Astrocyte (in vitro differentiated cells and primary cell): ENCODE measurements at regions not wholly inside any gene's neighbourhood (a gene's known extent, or its start where the extent isn't known, plus 50 kb on each side); places are given as distances from the start of the nearest gene placed in this dataset.

Experiments
- EZH2 ChIP-seq: IDR thresholded peaks from 2 replicates; pipeline ENCODE4 v1.6.1; 2012; ENCODE audit warnings: mild to moderate bottlenecking, low read length, inconsistent platforms; ENCODE audit not compliant: insufficient read depth
- TF ChIP-seq, protein P1 (sequence below): IDR thresholded peaks from 2 replicates; pipeline ENCODE4 v1.5.1; 2011; ENCODE audit warnings: low read depth, mild to moderate bottlenecking, inconsistent platforms, low read length, moderate library complexity; ENCODE audit not compliant: insufficient read depth

DNA sequence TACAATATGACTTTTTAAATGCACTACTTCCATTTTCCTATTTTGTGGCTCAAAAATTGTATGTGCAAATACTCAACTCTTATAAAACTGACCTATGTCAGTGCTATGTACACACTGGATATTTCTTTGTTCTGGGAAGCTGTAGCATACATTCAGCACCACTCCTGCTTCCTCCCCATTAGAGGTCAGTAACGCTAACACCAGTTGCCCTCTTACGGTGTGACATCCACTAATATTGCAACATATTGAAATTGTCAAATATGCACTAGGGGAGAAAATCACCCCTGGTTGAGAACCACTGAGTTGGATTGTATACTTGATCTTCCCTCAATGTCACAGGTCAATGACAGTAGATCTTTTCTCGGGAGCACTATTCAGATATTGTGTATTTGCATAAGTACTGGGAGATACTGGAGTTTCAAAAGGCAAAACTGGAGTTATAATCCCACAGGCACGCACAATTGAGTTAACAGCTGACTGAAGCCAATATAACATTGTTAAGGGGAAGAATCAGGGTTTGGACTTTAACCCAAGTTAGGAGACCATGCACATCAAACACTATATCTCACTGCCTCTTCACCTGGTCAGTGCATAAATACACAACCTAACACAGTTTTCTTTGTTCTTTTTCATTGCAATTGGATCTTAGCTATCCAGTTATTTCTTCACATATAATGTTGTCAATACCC, 1276.5 kb upstream of the MIR17HG start:
- TF ChIP-seq, protein P1, sequence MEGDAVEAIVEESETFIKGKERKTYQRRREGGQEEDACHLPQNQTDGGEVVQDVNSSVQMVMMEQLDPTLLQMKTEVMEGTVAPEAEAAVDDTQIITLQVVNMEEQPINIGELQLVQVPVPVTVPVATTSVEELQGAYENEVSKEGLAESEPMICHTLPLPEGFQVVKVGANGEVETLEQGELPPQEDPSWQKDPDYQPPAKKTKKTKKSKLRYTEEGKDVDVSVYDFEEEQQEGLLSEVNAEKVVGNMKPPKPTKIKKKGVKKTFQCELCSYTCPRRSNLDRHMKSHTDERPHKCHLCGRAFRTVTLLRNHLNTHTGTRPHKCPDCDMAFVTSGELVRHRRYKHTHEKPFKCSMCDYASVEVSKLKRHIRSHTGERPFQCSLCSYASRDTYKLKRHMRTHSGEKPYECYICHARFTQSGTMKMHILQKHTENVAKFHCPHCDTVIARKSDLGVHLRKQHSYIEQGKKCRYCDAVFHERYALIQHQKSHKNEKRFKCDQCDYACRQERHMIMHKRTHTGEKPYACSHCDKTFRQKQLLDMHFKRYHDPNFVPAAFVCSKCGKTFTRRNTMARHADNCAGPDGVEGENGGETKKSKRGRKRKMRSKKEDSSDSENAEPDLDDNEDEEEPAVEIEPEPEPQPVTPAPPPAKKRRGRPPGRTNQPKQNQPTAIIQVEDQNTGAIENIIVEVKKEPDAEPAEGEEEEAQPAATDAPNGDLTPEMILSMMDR, result no peak
- no peak for TF ChIP-seq EZH2
